ENCODE measurements at regions not wholly inside any gene's neighbourhood (a gene's known extent, or its start where the extent isn't known, plus 50 kb on each side); places are given as distances from the start of the nearest gene placed in this dataset.

DNA sequence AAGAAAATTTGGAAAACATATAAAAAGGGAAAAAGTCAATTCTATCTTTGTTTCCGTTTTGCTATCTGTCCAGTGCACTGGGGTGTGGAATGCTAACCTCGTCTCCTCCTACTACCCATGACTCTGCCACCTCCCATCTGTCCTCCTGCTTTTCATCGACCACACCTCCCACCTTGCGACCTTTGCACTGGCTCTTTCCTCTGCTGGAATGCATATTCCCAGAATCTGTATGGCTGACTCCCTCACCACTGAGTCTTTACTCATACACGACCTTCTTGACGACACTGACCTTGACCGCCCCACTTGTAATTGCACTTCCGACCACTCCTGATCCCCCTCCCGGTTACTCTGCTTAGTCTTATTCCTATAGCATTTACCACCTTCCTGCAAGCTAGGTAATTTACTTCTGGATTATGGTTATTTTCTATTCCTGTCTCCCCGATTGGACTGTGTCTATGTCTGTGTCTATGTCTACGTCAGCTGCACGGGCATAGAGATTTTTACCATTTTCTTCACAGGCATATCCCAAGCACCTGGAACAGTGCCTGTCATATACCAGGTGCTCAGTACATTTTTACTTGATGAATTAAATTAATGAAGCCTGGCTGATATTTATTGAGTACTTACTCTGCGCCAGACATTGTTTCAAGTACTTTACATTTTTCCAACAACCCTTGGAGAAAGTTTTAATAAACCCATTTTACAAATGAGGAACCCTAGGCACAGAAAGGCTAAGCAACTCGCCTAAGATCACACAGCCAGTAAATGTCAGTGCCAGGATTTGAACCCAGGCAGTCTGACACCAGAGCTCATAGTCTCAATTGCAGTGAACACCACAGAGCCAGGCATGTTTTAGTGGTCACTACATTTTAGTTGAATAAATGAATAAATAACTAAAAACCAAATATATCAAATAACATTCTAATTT is 54.0 kb upstream of the SLC22A11 start:
- DNase-seq = no peak

GRCh38 chr11:64502634-64503033 is 53.1 kb upstream of the SLC22A11 start:
- no peak for DNase-seq

DNA sequence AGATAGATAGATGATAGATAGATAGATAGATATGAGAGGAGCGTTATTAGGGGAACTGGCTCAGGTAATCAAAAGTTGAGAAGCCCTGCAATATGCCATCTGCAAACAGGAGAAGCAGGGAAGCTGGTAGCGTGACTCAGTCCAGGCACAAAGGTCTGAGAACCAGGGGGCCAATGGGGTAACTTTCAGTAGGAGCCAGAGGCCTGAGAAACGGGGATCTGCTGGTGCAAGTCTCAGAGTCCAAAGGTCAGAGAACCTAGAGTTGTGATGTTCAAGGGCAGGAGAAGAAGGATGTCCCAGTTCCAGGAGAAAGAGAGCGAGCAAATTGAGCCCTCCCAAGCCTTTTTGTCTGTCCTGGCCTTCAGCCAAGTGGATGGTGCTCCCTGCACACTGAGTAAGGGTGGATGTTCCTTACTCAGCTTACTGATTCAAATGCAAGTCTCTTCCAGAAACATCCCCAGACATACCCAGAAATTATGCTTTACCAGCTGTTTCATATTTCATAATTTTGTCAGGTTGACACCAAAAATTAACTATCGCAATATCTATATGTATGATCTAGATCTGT is 52.5 kb upstream of the SLC22A11 start:
- no peak for DNase-seq

DNA sequence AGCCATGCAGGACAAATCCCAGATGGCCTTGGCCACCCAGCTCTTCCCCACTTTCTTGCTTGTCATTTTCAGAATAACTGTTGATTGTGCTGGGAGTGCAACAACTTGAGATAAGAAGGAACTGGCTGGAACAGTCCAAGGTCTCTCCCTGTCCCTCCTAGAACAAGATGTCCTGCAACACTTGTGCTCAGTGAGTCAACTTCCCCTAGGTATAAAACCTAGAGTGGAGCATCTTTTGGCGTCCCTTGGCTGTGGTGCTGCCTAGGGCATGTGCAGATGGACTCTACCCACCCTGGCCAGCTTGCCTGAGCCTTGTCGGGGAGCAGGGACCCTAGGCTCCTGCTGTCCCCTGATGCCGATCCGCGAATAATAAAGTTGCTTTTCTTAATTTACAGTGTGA is 50.7 kb upstream of the SLC22A11 start:
- no peak for DNase-seq

Measured in activated CD4-positive, alpha-beta T cell treated with anti-CD3 and anti-CD28 coated beads, Interleukin-2, amount 50 U/mL, for 48 hours (primary cell).